Mesenchymal stem cell (in vitro differentiated cells and primary cell): ENCODE measurements at regions not wholly inside any gene's neighbourhood (a gene's known extent, or its start where the extent isn't known, plus 50 kb on each side); places are given as distances from the start of the nearest gene placed in this dataset.
A peak's percentile ranks its signal among the peaks of the same experiment; 100 is the strongest.

Experiments
- DNase-seq: peaks from one replicate; pipeline ENCODE4 v3.0.0-alpha.2; 2013
- H2AFZ ChIP-seq: one replicate; pipeline ENCODE4 v1.6.1; 2013; ENCODE audit warnings: low read depth, mild to moderate bottlenecking, control low read depth, inconsistent platforms, low read length, moderate library complexity
- H2AK5ac ChIP-seq: 2 replicates; pipeline ENCODE4 v1.6.1; 2013; ENCODE audit warnings: low read length, moderate library complexity, mild to moderate bottlenecking, inconsistent platforms; ENCODE audit not compliant: severe bottlenecking
- H2BK120ac ChIP-seq: one replicate; pipeline ENCODE4 v1.6.1; 2013; ENCODE audit warnings: low read depth, mild to moderate bottlenecking, inconsistent platforms, low read length, moderate library complexity
- H2BK12ac ChIP-seq, 2 experiments: one replicate each; pipeline ENCODE4 v1.6.1; 2013; ENCODE audit warnings: inconsistent platforms in 2 of 2, low read length in 2 of 2, mild to moderate bottlenecking in 2 of 2, moderate library complexity in 2 of 2, control low read depth in 1 of 2
- H2BK15ac ChIP-seq: one replicate; pipeline ENCODE4 v1.6.1; 2013; ENCODE audit warnings: mild to moderate bottlenecking, low read depth, inconsistent platforms; ENCODE audit not compliant: poor library complexity, severe bottlenecking
- H2BK5ac ChIP-seq: 2 replicates; pipeline ENCODE4 v1.6.1; 2013; ENCODE audit warnings: low read depth, mild to moderate bottlenecking, low read length, control low read depth, inconsistent platforms; ENCODE audit not compliant: poor library complexity, severe bottlenecking
- H3K14ac ChIP-seq, 2 experiments: one replicate each; pipeline ENCODE4 v1.6.1; 2013; ENCODE audit warnings: inconsistent platforms in 2 of 2, low read length in 2 of 2, control low read depth in 1 of 2, mild to moderate bottlenecking in 1 of 2, moderate library complexity in 1 of 2
- H3K18ac ChIP-seq, 2 experiments: one replicate each; pipeline ENCODE4 v1.6.1; 2013; ENCODE audit warnings: inconsistent platforms in 2 of 2, low read length in 2 of 2, control low read depth in 1 of 2, low read depth in 1 of 2, mild to moderate bottlenecking in 1 of 2
- H3K23ac ChIP-seq, 2 experiments: one replicate each; pipeline ENCODE4 v1.6.1; 2013; ENCODE audit warnings: inconsistent platforms in 2 of 2, low read length in 2 of 2, mild to moderate bottlenecking in 2 of 2, moderate library complexity in 2 of 2, control low read depth in 1 of 2
- H3K27ac ChIP-seq: 2 replicates; pipeline ENCODE4 v1.5.1; 2013; ENCODE audit warnings: mild to moderate bottlenecking, moderate library complexity, low read length, control low read depth, inconsistent platforms; ENCODE audit not compliant: poor library complexity, severe bottlenecking
- H3K27me3 ChIP-seq, 2 experiments: 2 replicates each; pipeline versions ENCODE4 v1.6.1 to v1.7.0; 2013; ENCODE audit warnings: low read length in 2 of 2, mild to moderate bottlenecking in 2 of 2, moderate library complexity in 2 of 2, control low read depth in 1 of 2, inconsistent platforms in 1 of 2; ENCODE audit not compliant: control insufficient read depth in 1 of 2, insufficient read depth in 1 of 2
- H3K36me3 ChIP-seq, 2 experiments: 2 replicates each; pipeline versions ENCODE4 v1.6.1 to v1.7.0; 2013; ENCODE audit warnings: low read length in 2 of 2, control low read depth in 1 of 2, inconsistent platforms in 1 of 2, low read depth in 1 of 2, mild to moderate bottlenecking in 1 of 2; ENCODE audit not compliant: insufficient read depth in 2 of 2, control insufficient read depth in 1 of 2
- H3K4ac ChIP-seq, 2 experiments: one replicate each; pipeline ENCODE4 v1.6.1; 2013; ENCODE audit warnings: inconsistent platforms in 2 of 2, low read length in 2 of 2, mild to moderate bottlenecking in 2 of 2, moderate library complexity in 2 of 2, control low read depth in 1 of 2, low read depth in 1 of 2
- H3K4me1 ChIP-seq: 2 replicates; pipeline ENCODE4 v1.6.1; 2013; ENCODE audit warnings: low read depth, low read length, control low read depth; ENCODE audit not compliant: control insufficient read depth, insufficient read depth
- H3K4me2 ChIP-seq: 2 replicates; pipeline ENCODE4 v1.6.1; 2013; ENCODE audit warnings: low read length, mild to moderate bottlenecking, inconsistent platforms; ENCODE audit not compliant: poor library complexity, severe bottlenecking
- H3K4me3 ChIP-seq, 2 experiments: 2 replicates each; pipeline versions ENCODE4 v1.5.1 to v1.7.0; 2013; ENCODE audit warnings: low read length in 2 of 2, mild to moderate bottlenecking in 2 of 2, control low read depth in 1 of 2, low read depth in 1 of 2; ENCODE audit not compliant: insufficient read depth in 1 of 2
- H3K79me1 ChIP-seq: replicated peaks from 2 replicates; pipeline ENCODE4 v1.6.1; 2013; ENCODE audit warnings: mild to moderate bottlenecking, control low read depth, low read length, inconsistent platforms; ENCODE audit not compliant: poor library complexity, severe bottlenecking
- H3K9ac ChIP-seq: 2 replicates; pipeline ENCODE4 v1.7.0; 2013; ENCODE audit warnings: mild to moderate bottlenecking, low read length, moderate library complexity
- H3K9me3 ChIP-seq: 2 replicates; pipeline ENCODE4 v1.7.0; 2013; ENCODE audit warnings: mild to moderate bottlenecking, low read length; ENCODE audit not compliant: control insufficient read depth
- H4K8ac ChIP-seq: one replicate; pipeline ENCODE4 v1.6.1; 2013; ENCODE audit warnings: inconsistent platforms, mild to moderate bottlenecking, low read length, moderate library complexity
- H4K91ac ChIP-seq: one replicate; pipeline ENCODE4 v1.6.1; 2013; ENCODE audit warnings: mild to moderate bottlenecking, low read length, inconsistent platforms
- WGBS: methylation state at CpG from one replicate; pipeline ENCODE4 v1.1.7; 2013; ENCODE audit warnings: mixed read lengths; 5-methylcytosine and 5-hydroxymethylcytosine counted together

DNA sequence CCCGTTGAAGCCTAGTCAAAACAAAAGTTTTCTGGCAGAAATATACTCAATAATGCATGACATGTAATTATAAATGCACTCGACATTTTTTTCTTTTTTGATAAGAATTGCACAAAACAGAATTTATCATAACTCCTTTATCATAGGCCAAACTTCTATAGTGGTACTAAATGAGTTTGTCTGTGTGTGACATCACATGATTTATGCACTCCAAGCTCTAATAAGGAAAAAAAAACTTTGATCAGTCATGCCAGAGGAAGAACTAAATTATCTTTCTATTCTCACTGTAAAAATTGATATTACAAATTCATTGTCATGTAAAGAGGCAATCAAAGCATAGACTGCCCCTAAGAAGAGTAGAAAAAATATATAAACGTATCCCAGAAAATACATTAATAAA is 112.4 kb upstream of the NOCT start:
- no peak overlapping the region for H2BK120ac ChIP-seq
- H3K36me3 ChIP-seq: no peaks in the 10 kb centered on the region
- no peak overlapping the region for H3K4me3 ChIP-seq
- no peak overlapping the region for H4K8ac ChIP-seq
- H3K27me3 ChIP-seq: peaks cover 0 to 4% of the 10 kb centered on the region in 2 experiments
- no peaks in the 10 kb centered on the region for H3K9me3 ChIP-seq
- no peak overlapping the region for H3K14ac ChIP-seq
- H3K4ac ChIP-seq: no peak overlapping the region
- no peaks in the 10 kb centered on the region for H3K79me1 ChIP-seq
- no peak overlapping the region for H2AFZ ChIP-seq
- H2BK15ac ChIP-seq: no peak overlapping the region
- no peak for DNase-seq
- no peak overlapping the region for H3K9ac ChIP-seq
- H4K91ac ChIP-seq: no peak overlapping the region
- H3K23ac ChIP-seq: no peak overlapping the region
- no CpG with 5 or more reads among the region's 3 CpGs for WGBS
- no peak overlapping the region for H2BK12ac ChIP-seq
- H3K4me1 ChIP-seq: peaks cover under 1% of the 10 kb centered on the region
- H2BK5ac ChIP-seq: no peak overlapping the region
- no peak overlapping the region for H2AK5ac ChIP-seq
- no peak overlapping the region for H3K18ac ChIP-seq
- no peak overlapping the region for H3K4me2 ChIP-seq
- H3K27ac ChIP-seq: no peak overlapping the region

DNA sequence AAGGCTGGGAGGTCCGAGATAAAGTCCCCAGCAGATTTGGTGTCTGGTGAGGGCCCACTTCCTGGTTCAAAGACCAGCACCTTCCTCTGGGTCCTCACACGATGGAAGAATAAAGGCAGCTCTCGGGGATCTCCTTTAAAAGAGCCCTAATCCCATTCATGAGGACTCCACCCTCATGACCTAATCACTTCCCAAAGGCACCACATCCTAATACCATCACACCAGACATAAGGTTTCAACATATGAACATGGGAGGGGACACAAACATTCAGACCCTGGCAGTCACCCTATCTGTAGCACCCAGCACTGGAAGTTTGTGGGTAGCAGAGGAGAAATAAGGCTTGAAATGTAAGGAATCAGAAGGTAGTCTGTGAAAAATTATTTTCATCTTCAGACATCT is 112.9 kb upstream of the NOCT start:
- H3K4me2 ChIP-seq: no peak overlapping the region

DNA sequence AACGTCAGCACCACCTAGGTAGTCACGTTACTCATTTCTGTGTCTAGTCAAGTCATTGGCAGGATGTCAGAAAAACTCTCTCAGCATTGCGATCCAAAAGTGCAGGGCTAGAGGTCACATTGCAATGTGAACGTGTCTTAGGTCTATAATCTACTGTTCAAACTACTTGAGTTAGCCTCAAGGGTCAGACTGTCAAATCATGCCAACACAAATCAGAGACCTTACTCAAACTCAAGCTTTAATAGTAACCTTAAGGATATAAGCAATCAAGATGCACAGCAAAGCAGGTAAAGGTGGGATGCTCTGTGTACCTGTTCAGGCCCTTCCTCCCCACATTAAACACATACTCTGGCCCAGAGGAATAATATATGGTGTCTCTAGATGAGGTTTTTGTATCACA is 114.4 kb upstream of the NOCT start:
- H2BK12ac ChIP-seq: no peak overlapping the region
- H3K4me2 ChIP-seq: no peak overlapping the region
- no peak overlapping the region for H3K18ac ChIP-seq
- H4K8ac ChIP-seq: no peak overlapping the region
- no peak overlapping the region for H2AK5ac ChIP-seq
- H3K23ac ChIP-seq: no peak overlapping the region
- no peaks in the 10 kb centered on the region for H3K79me1 ChIP-seq
- H3K36me3 ChIP-seq: no peaks in the 10 kb centered on the region
- H3K27ac ChIP-seq: no peak overlapping the region
- no peaks in the 10 kb centered on the region for H3K27me3 ChIP-seq
- DNase-seq: no peak
- peaks cover 2% of the 10 kb centered on the region for H3K4me1 ChIP-seq
- no peak overlapping the region for H2BK5ac ChIP-seq
- no peak overlapping the region for H2BK120ac ChIP-seq
- H3K4ac ChIP-seq: no peak overlapping the region
- H3K14ac ChIP-seq: no peak overlapping the region
- H3K4me3 ChIP-seq: no peak overlapping the region
- H2BK15ac ChIP-seq: no peak overlapping the region
- no peak overlapping the region for H2AFZ ChIP-seq
- H3K9me3 ChIP-seq: no peaks in the 10 kb centered on the region
- no peak overlapping the region for H3K9ac ChIP-seq
- H4K91ac ChIP-seq: no peak overlapping the region
- 83% methylated on average over 4 of the region's 4 CpGs for WGBS

More for the DNA sequence above, 112.9 kb upstream of the NOCT start:
- no peaks in the 10 kb centered on the region for H3K36me3 ChIP-seq
- H3K9me3 ChIP-seq: no peaks in the 10 kb centered on the region
- H3K79me1 ChIP-seq: no peaks in the 10 kb centered on the region
- H3K27ac ChIP-seq: no peak overlapping the region
- H2AK5ac ChIP-seq: no peak overlapping the region
- no peak overlapping the region for H3K4me3 ChIP-seq
- H2BK120ac ChIP-seq: no peak overlapping the region
- H4K91ac ChIP-seq: no peak overlapping the region
- no peak overlapping the region for H2BK5ac ChIP-seq
- no peak overlapping the region for H4K8ac ChIP-seq
- no peak overlapping the region for H2BK12ac ChIP-seq
- H3K23ac ChIP-seq: no peak overlapping the region
- H3K27me3 ChIP-seq: peaks cover 0 to 4% of the 10 kb centered on the region in 2 experiments
- peaks cover 2% of the 10 kb centered on the region for H3K4me1 ChIP-seq
- no peak overlapping the region for H3K9ac ChIP-seq
- WGBS: 88% methylated on average over 3 of the region's 3 CpGs
- H3K14ac ChIP-seq: no peak overlapping the region
- no peak overlapping the region for H3K18ac ChIP-seq
- no peak overlapping the region for H2BK15ac ChIP-seq
- DNase-seq: no peak
- no peak overlapping the region for H2AFZ ChIP-seq
- no peak overlapping the region for H3K4ac ChIP-seq

DNA sequence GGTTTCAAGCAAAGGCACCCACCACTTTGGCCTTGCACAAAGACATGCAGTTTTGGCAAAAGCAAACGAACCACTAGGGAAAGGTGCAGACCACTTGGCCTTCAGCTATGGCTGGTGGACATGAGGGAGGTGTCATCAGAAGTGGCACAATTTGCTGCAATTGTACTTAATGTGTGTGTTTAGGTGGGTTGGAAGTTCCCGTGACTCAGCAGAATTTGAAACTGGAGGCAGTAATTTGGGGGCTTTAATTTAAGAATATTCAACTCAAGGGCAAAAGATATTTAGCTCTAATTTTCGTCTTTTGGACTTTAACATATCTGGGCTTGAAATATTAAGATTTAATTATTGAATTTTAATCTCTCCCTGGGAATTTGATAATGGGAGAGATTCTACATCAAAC is 115.6 kb upstream of the NOCT start:
- H2BK15ac ChIP-seq: no peak overlapping the region
- peak overlapping the region in 1 of 2 experiments; percentile 67 for H2BK12ac ChIP-seq
- no peak overlapping the region for H2AFZ ChIP-seq
- H3K23ac ChIP-seq: no peak overlapping the region
- no peak overlapping the region for H3K4ac ChIP-seq
- H3K27me3 ChIP-seq: no peaks in the 10 kb centered on the region
- H3K36me3 ChIP-seq: no peaks in the 10 kb centered on the region
- no peak overlapping the region for H3K27ac ChIP-seq
- no peak overlapping the region for H3K4me3 ChIP-seq
- H2AK5ac ChIP-seq: no peak overlapping the region
- no peaks in the 10 kb centered on the region for H3K9me3 ChIP-seq
- H4K91ac ChIP-seq: peak overlapping the region; percentile 6
- no peak overlapping the region for H2BK120ac ChIP-seq
- H3K9ac ChIP-seq: no peak overlapping the region
- peak overlapping the region in 1 of 2 experiments; percentile 13 for H3K18ac ChIP-seq
- H2BK5ac ChIP-seq: no peak overlapping the region
- no peak overlapping the region for H3K14ac ChIP-seq
- peaks cover 2% of the 10 kb centered on the region for H3K4me1 ChIP-seq
- DNase-seq: no peak
- no peaks in the 10 kb centered on the region for H3K79me1 ChIP-seq
- no peak overlapping the region for H4K8ac ChIP-seq
- 99% methylated on average over 2 of the region's 3 CpGs for WGBS
- no peak overlapping the region for H3K4me2 ChIP-seq
